ENCODE measurements at regions not wholly inside any gene's neighbourhood (a gene's known extent, or its start where the extent isn't known, plus 50 kb on each side); places are given as distances from the start of the nearest gene placed in this dataset.

GRCh38 chr12:130263025-130263424 lies 74.7 kb upstream of the PIWIL1 start:
- H4K20me1 ChIP-seq (ENCODE audit: control insufficient read depth, insufficient read depth, insufficient read length): no peaks in the 10 kb centered on the region
- H3K9ac ChIP-seq (ENCODE audit: extremely low read depth, insufficient read length, low read length): no peak overlapping the region
- no peaks in the 10 kb centered on the region for H3K9me3 ChIP-seq (ENCODE audit: control insufficient read depth, low read depth, low read length)
- H2BK120ac ChIP-seq (ENCODE audit: low read depth, low read length, poor library complexity, severe bottlenecking): no peak overlapping the region
- Mint-ChIP-seq H3K4me3 (no peak overlapping the region), H3K4me1 (no peaks in the 10 kb centered on the region), H3K36me3 (ENCODE audit: insufficient read depth in 1 of 3, low read depth in 3 of 3) (no peaks in the 10 kb centered on the region), H3K27ac (no peak overlapping the region), H3K27me3 (ENCODE audit: low read depth) (peaks cover 58% of the 10 kb centered on the region), H3K9me3 (no peaks in the 10 kb centered on the region)
- H3K14ac ChIP-seq (ENCODE audit: insufficient read depth, low read length): no peak overlapping the region
- H3K23me2 ChIP-seq (ENCODE audit: insufficient read length, low read depth, low read length, poor library complexity, severe bottlenecking): no peaks in the 10 kb centered on the region
- H3K79me1 ChIP-seq (ENCODE audit: insufficient read depth, low read depth, low read length, poor library complexity, severe bottlenecking): no peaks in the 10 kb centered on the region
- H3K79me2 ChIP-seq (ENCODE audit: insufficient read depth, low read length): no peaks in the 10 kb centered on the region
- TF ChIP-seq CTCF (conservative IDR thresholded peaks at IDR 0.05): no peak
- H2BK15ac ChIP-seq (ENCODE audit: low read depth, low read length): no peak overlapping the region
- H2AFZ ChIP-seq (ENCODE audit: low read length): no peak overlapping the region
- no peak overlapping the region for H4K5ac ChIP-seq (ENCODE audit: insufficient read length, low read depth, low read length)
- no peak overlapping the region for H3T11ph ChIP-seq (ENCODE audit: low read length)
- no peak overlapping the region for H4K8ac ChIP-seq (replicated peaks; ENCODE audit: insufficient read length, low read depth, low read length)
- H3K23ac ChIP-seq (ENCODE audit: insufficient read length, low read depth, low read length): no peak overlapping the region
- no peak overlapping the region for H3K4ac ChIP-seq (ENCODE audit: low read depth, low read length)
- no peak overlapping the region for H2AK5ac ChIP-seq (ENCODE audit: insufficient read length, low read length)
- no peak overlapping the region for H4K91ac ChIP-seq (ENCODE audit: insufficient read length, low read depth, low read length)
- no peaks in the 10 kb centered on the region; the same call in 1 of the 2 replicates for H3K27me3 ChIP-seq (ENCODE audit: insufficient read depth, low read length)
- DNase-seq: no peak
- no peaks in the 10 kb centered on the region; the same call in 1 of the 2 replicates for H3K4me1 ChIP-seq (ENCODE audit: insufficient read depth, low read length)
- no peak overlapping the region for H2BK5ac ChIP-seq (ENCODE audit: insufficient read length, low read length)
- no CpG with 5 or more reads among the region's 5 CpGs for WGBS (ENCODE audit: extremely low coverage, insufficient read length, low lambda C conversion rate)
- H3K4me2 ChIP-seq (ENCODE audit: insufficient read depth, insufficient read length, low read length): no peak overlapping the region
- no peak overlapping the region for H2BK12ac ChIP-seq (ENCODE audit: insufficient read length, low read depth, low read length)
- no peak overlapping the region for H3K27ac ChIP-seq (ENCODE audit: insufficient read length, low read depth, low read length)
- no peak overlapping the region for H3K18ac ChIP-seq (ENCODE audit: insufficient read length, low read depth, low read length)
- H2BK20ac ChIP-seq (ENCODE audit: low read depth, low read length, poor library complexity, severe bottlenecking): no peak overlapping the region
- H3K56ac ChIP-seq (ENCODE audit: insufficient read length, low read depth, low read length): no peak overlapping the region

All from H9 (cell line).